Ovary (tissue), 7 donors: ENCODE measurements at regions not wholly inside any gene's neighbourhood (a gene's known extent, or its start where the extent isn't known, plus 50 kb on each side); places are given as distances from the start of the nearest gene placed in this dataset.
"Not testable (repeated sequence)": the region's sequence is repeated elsewhere in the genome, so short reads cannot be mapped to it uniquely, and the experiment has no call there.

Source experiments
- DNase-seq, 5 donors: peaks; one replicate each; pipeline ENCODE4 v3.0.0-alpha.2; 2019 to 2020
- H3K27ac ChIP-seq, 2 donors: fragments of 200-600 bp; one replicate each; pipeline versions ENCODE4 v1.5.1 to v1.8.0; 2019 to 2022
- H3K27me3 ChIP-seq: fragments of 200-600 bp; one replicate; pipeline ENCODE4 v1.8.0; 2022
- H3K36me3 ChIP-seq: fragments of 200-600 bp; sonication (generic); one replicate; pipeline ENCODE4 v1.5.1; 2019
- H3K4me1 ChIP-seq: one replicate; pipeline ENCODE4 v1.8.1; 2013; ENCODE audit warnings: mild to moderate bottlenecking, moderate library complexity; ENCODE audit not compliant: insufficient read depth
- H3K4me3 ChIP-seq: fragments of 200-600 bp; sonication (generic); one replicate; pipeline ENCODE4 v1.5.1; 2017
- H3K9me3 ChIP-seq, 2 donors: fragments of 200-600 bp in 1 of 2; sonication (generic) in 1 of 2; one replicate each; pipeline versions ENCODE4 v1.5.1 to v1.8.1; 2013 to 2019; ENCODE audit warnings: mild to moderate bottlenecking in 1 of 2, moderate library complexity in 1 of 2
- EP300 ChIP-seq: sonication (generic); formaldehyde crosslinking; IDR thresholded peaks from one replicate; pipeline ENCODE4 v1.6.1; 2017; ENCODE audit warnings: antibody characterized with exemption
- POLR2A ChIP-seq: fragments of 450-650 bp; IDR thresholded peaks from one replicate; pipeline ENCODE4 v1.6.1; 2017; ENCODE audit warnings: antibody characterized with exemption, mild to moderate bottlenecking, moderate library complexity
- whole genome bisulfite sequencing, 3 donors: extraction: QIAGEN DNeasy Blood & Tissue Kit in 1 of 3; methylation state at CpG; one replicate each; pipeline versions ENCODE4 v1.1.5 to v1.1.7; 2013 to 2017; 5-methylcytosine and 5-hydroxymethylcytosine counted together
- intact Hi-C, 4 donors: fragments of 100-400 bp; cut with DNase I; formaldehyde crosslinking; loops; one replicate each; pipeline versions ENCODE4 v1.11.0 to v1.15.1; 2022 to 2023
- TF ChIP-seq, protein P1 (sequence below), 3 donors: fragments of 450-650 bp in 2 of 3; fragments of 200-600 bp in 1 of 3; IDR thresholded peaks; one replicate each; pipeline versions ENCODE4 v1.5.1 to v1.8.0; 2016 to 2022; ENCODE audit warnings: antibody characterized with exemption in 3 of 3, mild to moderate bottlenecking in 1 of 3
- donor health status: DM: no; HTN: no; CAD: no; lungs with moderate emphysema.
- donor health status: DM: no; HTN: no; CAD: no.
- donor health status: Bipolar disorder and iron deficiency.
- donor health status: DM: no; HTN: no; CAD: no.
- donor health status: DM: yes; HTN: yes; CAD: no.

DNA sequence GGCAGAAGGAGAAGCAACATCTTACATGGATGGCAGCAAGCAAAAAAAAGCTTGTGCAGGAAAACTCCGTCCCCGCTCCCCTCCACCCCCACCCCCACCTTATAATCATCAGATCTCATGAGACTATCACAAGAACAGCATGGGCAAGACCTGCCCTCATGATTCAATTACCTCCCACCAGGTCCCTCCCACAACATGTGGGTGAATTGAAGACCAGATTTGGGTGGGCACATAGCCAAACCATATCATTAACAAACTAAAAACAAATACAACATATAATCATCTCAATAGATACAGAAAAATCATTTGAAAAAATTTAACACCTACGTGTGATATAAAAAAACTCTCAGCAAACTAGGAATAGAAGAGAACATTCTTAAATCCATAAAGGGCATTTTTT, 88.8 kb downstream of the BUD13 start:
- Histone ChIP-seq H3K36me3 (no peaks in the 10 kb centered on the region), H3K27me3 (no peaks in the 10 kb centered on the region), H3K9me3 (no peaks in the 10 kb centered on the region), H3K4me3 (no peak overlapping the region), H3K4me1 (no peaks in the 10 kb centered on the region), H3K27ac (no peak overlapping the region)
- WGBS, 3 donors = 84 to 93% (median 85%) methylated on average over 3 of the region's 3 CpGs
- TF ChIP-seq POLR2A (no peak), EP300 (no peak)
- TF ChIP-seq, protein P1, sequence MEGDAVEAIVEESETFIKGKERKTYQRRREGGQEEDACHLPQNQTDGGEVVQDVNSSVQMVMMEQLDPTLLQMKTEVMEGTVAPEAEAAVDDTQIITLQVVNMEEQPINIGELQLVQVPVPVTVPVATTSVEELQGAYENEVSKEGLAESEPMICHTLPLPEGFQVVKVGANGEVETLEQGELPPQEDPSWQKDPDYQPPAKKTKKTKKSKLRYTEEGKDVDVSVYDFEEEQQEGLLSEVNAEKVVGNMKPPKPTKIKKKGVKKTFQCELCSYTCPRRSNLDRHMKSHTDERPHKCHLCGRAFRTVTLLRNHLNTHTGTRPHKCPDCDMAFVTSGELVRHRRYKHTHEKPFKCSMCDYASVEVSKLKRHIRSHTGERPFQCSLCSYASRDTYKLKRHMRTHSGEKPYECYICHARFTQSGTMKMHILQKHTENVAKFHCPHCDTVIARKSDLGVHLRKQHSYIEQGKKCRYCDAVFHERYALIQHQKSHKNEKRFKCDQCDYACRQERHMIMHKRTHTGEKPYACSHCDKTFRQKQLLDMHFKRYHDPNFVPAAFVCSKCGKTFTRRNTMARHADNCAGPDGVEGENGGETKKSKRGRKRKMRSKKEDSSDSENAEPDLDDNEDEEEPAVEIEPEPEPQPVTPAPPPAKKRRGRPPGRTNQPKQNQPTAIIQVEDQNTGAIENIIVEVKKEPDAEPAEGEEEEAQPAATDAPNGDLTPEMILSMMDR (IDR thresholded peaks at IDR 0.05) = no peak
- no peak for DNase-seq
- intact Hi-C loops = no loop called here

DNA sequence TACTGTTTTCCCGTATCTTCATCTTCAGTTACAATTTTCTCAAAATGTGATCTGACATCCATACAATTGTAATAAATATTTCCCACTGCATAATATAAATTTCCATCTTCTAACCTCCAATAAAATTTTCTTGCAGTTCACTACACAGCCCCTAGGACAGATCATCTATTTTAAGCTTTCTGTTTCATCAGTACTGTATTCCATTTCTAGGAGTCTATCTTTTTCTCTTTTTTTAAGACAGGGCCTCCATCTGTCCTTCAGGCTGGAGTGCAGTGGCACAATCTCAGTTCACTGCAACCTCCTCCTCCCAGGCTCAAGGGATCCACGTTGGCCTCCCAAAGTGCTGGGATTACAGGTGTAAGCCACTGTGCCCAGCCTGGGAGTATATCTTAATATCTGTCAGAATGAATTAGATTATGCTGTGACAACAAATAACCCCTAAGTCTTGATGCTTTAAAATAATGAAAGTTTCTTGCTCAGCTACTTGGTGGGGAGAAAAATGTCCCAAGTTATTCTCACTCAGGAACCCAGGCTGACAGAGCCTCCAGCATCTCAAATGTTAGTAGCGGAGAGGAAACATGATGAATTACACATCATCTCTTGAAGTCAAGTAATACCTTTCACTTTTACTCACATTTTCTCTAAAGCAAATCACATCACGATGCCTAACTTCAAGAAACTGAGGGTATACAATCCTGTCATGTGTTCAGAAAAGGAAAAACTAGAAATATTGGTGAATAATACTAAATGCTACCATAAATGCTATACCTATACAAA, 92.2 kb downstream of the BUD13 start:
- Histone ChIP-seq H3K4me3 (no peak overlapping the region), H3K9me3 (no peaks in the 10 kb centered on the region), H3K36me3 (no peaks in the 10 kb centered on the region), H3K27ac (no peak overlapping the region), H3K27me3 (no peaks in the 10 kb centered on the region), H3K4me1 (no peaks in the 10 kb centered on the region)
- no peak for DNase-seq
- WGBS, 3 donors = 53 to 61% (median 55%) methylated on average over 4 of the region's 4 CpGs
- intact Hi-C loops = no loop called here
- TF ChIP-seq POLR2A (no peak), EP300 (no peak)
- TF ChIP-seq, protein P1 (IDR thresholded peaks at IDR 0.05) = no peak

DNA sequence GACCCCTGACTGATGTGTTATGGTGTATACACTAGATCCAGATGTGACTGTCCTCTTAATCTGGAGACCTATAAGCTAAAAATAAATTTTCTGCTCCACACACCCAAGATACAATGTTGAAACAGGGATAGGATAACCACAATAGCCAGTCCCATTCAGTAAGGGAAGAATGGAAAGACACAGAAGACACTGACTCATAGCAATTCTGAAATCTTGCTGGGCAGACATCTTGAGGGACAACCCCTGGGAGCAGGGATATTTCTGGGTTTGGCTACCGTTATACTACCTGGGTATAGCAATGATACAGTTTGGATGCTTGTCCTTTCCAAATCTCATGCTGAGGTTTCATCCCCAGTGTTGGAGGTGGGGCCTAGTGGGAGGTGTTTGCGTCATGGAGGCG, 93.9 kb downstream of the BUD13 start:
- Histone ChIP-seq H3K36me3 (no peaks in the 10 kb centered on the region), H3K27ac (no peak overlapping the region), H3K4me1 (no peaks in the 10 kb centered on the region), H3K9me3 (no peaks in the 10 kb centered on the region), H3K4me3 (no peak overlapping the region), H3K27me3 (no peaks in the 10 kb centered on the region)
- 89 to 92% (median 92%) methylated on average over 3 of the region's 3 CpGs for WGBS, 3 donors
- intact Hi-C loops = no loop called here
- DNase-seq = no peak
- TF ChIP-seq, protein P1 (IDR thresholded peaks at IDR 0.05) = no peak
- TF ChIP-seq POLR2A (no peak), EP300 (no peak)

DNA sequence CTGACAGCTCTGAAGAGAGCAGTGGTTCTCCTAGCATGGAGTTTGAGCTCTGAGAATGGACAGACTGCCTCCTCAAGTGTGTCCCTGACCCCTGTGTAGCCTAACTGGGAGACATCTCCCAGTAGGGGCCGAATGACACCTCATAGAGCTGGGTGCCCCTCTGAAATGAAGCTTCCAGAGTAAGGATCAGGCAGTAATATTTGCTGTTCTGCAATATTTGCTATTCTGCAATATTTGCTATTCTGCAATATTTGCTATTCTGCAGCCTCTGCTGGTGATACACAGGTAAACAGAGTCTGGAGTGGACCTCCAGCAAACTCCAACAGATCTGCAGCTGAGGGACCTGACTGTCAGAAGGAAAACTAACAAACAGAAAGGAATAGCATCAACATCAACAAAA, 105.5 kb downstream of the BUD13 start:
- H3K4me1 ChIP-seq, H3K9me3 ChIP-seq, H3K36me3 ChIP-seq, H3K27ac ChIP-seq, H3K27me3 ChIP-seq, H3K4me3 ChIP-seq, DNase-seq, intact Hi-C loops: not testable (repeated sequence)
- WGBS, 3 donors = 45 to 53% (median 46%) methylated on average over 1 of the region's 1 CpG

DNA sequence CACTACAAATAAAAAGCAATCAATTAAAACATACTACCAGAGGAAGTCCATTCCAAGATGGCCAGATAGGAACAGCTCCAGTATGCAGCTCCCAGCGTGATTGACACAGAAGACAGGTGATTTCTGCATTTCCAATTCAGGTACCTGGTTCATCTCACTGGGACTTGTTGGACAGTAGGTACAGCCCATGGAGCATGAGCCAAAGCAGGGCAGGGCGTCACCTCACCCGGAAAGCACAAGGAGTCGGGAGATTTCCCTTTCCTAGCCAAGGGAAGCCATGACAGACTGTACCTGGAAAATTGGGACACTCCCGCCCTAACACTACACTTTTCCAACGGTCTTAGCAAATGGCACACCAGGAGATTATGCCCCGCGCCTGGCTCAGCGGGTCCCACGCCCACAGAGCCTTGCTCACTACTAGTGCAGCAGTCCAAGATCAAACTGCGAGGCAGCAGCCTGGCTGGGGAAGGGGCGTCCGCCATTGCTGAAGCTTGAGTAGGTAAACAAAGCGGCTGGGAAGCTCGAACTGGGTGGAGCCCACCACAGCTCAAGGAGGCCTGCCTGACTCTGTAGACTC, 106.0 kb downstream of the BUD13 start:
- H3K27ac ChIP-seq, H3K27me3 ChIP-seq, H3K36me3 ChIP-seq, H3K4me3 ChIP-seq, H3K9me3 ChIP-seq, intact Hi-C loops, DNase-seq, H3K4me1 ChIP-seq: not testable (repeated sequence)
- WGBS, 3 donors = 82 to 91% (median 89%) methylated on average over 15 of the region's 15 CpGs
